DND-41 (cell line): ENCODE measurements at regions not wholly inside any gene's neighbourhood (a gene's known extent, or its start where the extent isn't known, plus 50 kb on each side); places are given as distances from the start of the nearest gene placed in this dataset.
"Not testable (repeated sequence)": the region's sequence is repeated elsewhere in the genome, so short reads cannot be mapped to it uniquely, and the experiment has no call there.

Source experiments
- EZH2 ChIP-seq: IDR thresholded peaks from 3 replicates; pipeline ENCODE4 v1.6.1; 2012; ENCODE audit warnings: borderline replicate concordance, low read depth, mild to moderate bottlenecking, moderate library complexity, low read length, inconsistent platforms; ENCODE audit not compliant: severe bottlenecking
- TF ChIP-seq, protein P1 (sequence below): IDR thresholded peaks from 2 replicates; pipeline ENCODE4 v1.5.1; 2012; ENCODE audit warnings: borderline replicate concordance, low read length, moderate library complexity, mild to moderate bottlenecking; ENCODE audit not compliant: poor library complexity, severe bottlenecking; ENCODE audit errors: extremely low read depth

- TF ChIP-seq, protein P1, sequence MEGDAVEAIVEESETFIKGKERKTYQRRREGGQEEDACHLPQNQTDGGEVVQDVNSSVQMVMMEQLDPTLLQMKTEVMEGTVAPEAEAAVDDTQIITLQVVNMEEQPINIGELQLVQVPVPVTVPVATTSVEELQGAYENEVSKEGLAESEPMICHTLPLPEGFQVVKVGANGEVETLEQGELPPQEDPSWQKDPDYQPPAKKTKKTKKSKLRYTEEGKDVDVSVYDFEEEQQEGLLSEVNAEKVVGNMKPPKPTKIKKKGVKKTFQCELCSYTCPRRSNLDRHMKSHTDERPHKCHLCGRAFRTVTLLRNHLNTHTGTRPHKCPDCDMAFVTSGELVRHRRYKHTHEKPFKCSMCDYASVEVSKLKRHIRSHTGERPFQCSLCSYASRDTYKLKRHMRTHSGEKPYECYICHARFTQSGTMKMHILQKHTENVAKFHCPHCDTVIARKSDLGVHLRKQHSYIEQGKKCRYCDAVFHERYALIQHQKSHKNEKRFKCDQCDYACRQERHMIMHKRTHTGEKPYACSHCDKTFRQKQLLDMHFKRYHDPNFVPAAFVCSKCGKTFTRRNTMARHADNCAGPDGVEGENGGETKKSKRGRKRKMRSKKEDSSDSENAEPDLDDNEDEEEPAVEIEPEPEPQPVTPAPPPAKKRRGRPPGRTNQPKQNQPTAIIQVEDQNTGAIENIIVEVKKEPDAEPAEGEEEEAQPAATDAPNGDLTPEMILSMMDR, result not testable (repeated sequence)
- not testable (repeated sequence) for TF ChIP-seq EZH2
Measured at GRCh38 chr1:224015782-224016181, 98.1 kb upstream of the FBXO28 start.
